Mesenchymal stem cell (in vitro differentiated cells and primary cell): ENCODE measurements at regions not wholly inside any gene's neighbourhood (a gene's known extent, or its start where the extent isn't known, plus 50 kb on each side); places are given as distances from the start of the nearest gene placed in this dataset.

ENCODE experiments used
- DNase-seq: peaks from one replicate; pipeline ENCODE4 v3.0.0-alpha.2; 2013
- H2AFZ ChIP-seq: one replicate; pipeline ENCODE4 v1.6.1; 2013; ENCODE audit warnings: low read depth, mild to moderate bottlenecking, control low read depth, inconsistent platforms, low read length, moderate library complexity
- H2AK5ac ChIP-seq: 2 replicates; pipeline ENCODE4 v1.6.1; 2013; ENCODE audit warnings: low read length, moderate library complexity, mild to moderate bottlenecking, inconsistent platforms; ENCODE audit not compliant: severe bottlenecking
- H2BK120ac ChIP-seq: one replicate; pipeline ENCODE4 v1.6.1; 2013; ENCODE audit warnings: low read depth, mild to moderate bottlenecking, inconsistent platforms, low read length, moderate library complexity
- H2BK12ac ChIP-seq, 2 experiments: one replicate each; pipeline ENCODE4 v1.6.1; 2013; ENCODE audit warnings: inconsistent platforms in 2 of 2, low read length in 2 of 2, mild to moderate bottlenecking in 2 of 2, moderate library complexity in 2 of 2, control low read depth in 1 of 2
- H2BK15ac ChIP-seq: one replicate; pipeline ENCODE4 v1.6.1; 2013; ENCODE audit warnings: mild to moderate bottlenecking, low read depth, inconsistent platforms; ENCODE audit not compliant: poor library complexity, severe bottlenecking
- H2BK5ac ChIP-seq: 2 replicates; pipeline ENCODE4 v1.6.1; 2013; ENCODE audit warnings: low read depth, mild to moderate bottlenecking, low read length, control low read depth, inconsistent platforms; ENCODE audit not compliant: poor library complexity, severe bottlenecking
- H3K14ac ChIP-seq, 2 experiments: one replicate each; pipeline ENCODE4 v1.6.1; 2013; ENCODE audit warnings: inconsistent platforms in 2 of 2, low read length in 2 of 2, control low read depth in 1 of 2, mild to moderate bottlenecking in 1 of 2, moderate library complexity in 1 of 2
- H3K18ac ChIP-seq, 2 experiments: one replicate each; pipeline ENCODE4 v1.6.1; 2013; ENCODE audit warnings: inconsistent platforms in 2 of 2, low read length in 2 of 2, control low read depth in 1 of 2, low read depth in 1 of 2, mild to moderate bottlenecking in 1 of 2
- H3K23ac ChIP-seq, 2 experiments: one replicate each; pipeline ENCODE4 v1.6.1; 2013; ENCODE audit warnings: inconsistent platforms in 2 of 2, low read length in 2 of 2, mild to moderate bottlenecking in 2 of 2, moderate library complexity in 2 of 2, control low read depth in 1 of 2
- H3K27ac ChIP-seq: 2 replicates; pipeline ENCODE4 v1.5.1; 2013; ENCODE audit warnings: mild to moderate bottlenecking, moderate library complexity, low read length, control low read depth, inconsistent platforms; ENCODE audit not compliant: poor library complexity, severe bottlenecking
- H3K27me3 ChIP-seq, 2 experiments: 2 replicates each; pipeline versions ENCODE4 v1.6.1 to v1.7.0; 2013; ENCODE audit warnings: low read length in 2 of 2, mild to moderate bottlenecking in 2 of 2, moderate library complexity in 2 of 2, control low read depth in 1 of 2, inconsistent platforms in 1 of 2; ENCODE audit not compliant: control insufficient read depth in 1 of 2, insufficient read depth in 1 of 2
- H3K36me3 ChIP-seq, 2 experiments: 2 replicates each; pipeline versions ENCODE4 v1.6.1 to v1.7.0; 2013; ENCODE audit warnings: low read length in 2 of 2, control low read depth in 1 of 2, inconsistent platforms in 1 of 2, low read depth in 1 of 2, mild to moderate bottlenecking in 1 of 2; ENCODE audit not compliant: insufficient read depth in 2 of 2, control insufficient read depth in 1 of 2
- H3K4ac ChIP-seq, 2 experiments: one replicate each; pipeline ENCODE4 v1.6.1; 2013; ENCODE audit warnings: inconsistent platforms in 2 of 2, low read length in 2 of 2, mild to moderate bottlenecking in 2 of 2, moderate library complexity in 2 of 2, control low read depth in 1 of 2, low read depth in 1 of 2
- H3K4me1 ChIP-seq: 2 replicates; pipeline ENCODE4 v1.6.1; 2013; ENCODE audit warnings: low read depth, low read length, control low read depth; ENCODE audit not compliant: control insufficient read depth, insufficient read depth
- H3K4me2 ChIP-seq: 2 replicates; pipeline ENCODE4 v1.6.1; 2013; ENCODE audit warnings: low read length, mild to moderate bottlenecking, inconsistent platforms; ENCODE audit not compliant: poor library complexity, severe bottlenecking
- H3K4me3 ChIP-seq, 2 experiments: 2 replicates each; pipeline versions ENCODE4 v1.5.1 to v1.7.0; 2013; ENCODE audit warnings: low read length in 2 of 2, mild to moderate bottlenecking in 2 of 2, control low read depth in 1 of 2, low read depth in 1 of 2; ENCODE audit not compliant: insufficient read depth in 1 of 2
- H3K79me1 ChIP-seq: replicated peaks from 2 replicates; pipeline ENCODE4 v1.6.1; 2013; ENCODE audit warnings: mild to moderate bottlenecking, control low read depth, low read length, inconsistent platforms; ENCODE audit not compliant: poor library complexity, severe bottlenecking
- H3K9ac ChIP-seq: 2 replicates; pipeline ENCODE4 v1.7.0; 2013; ENCODE audit warnings: mild to moderate bottlenecking, low read length, moderate library complexity
- H3K9me3 ChIP-seq: 2 replicates; pipeline ENCODE4 v1.7.0; 2013; ENCODE audit warnings: mild to moderate bottlenecking, low read length; ENCODE audit not compliant: control insufficient read depth
- H4K8ac ChIP-seq: one replicate; pipeline ENCODE4 v1.6.1; 2013; ENCODE audit warnings: inconsistent platforms, mild to moderate bottlenecking, low read length, moderate library complexity
- H4K91ac ChIP-seq: one replicate; pipeline ENCODE4 v1.6.1; 2013; ENCODE audit warnings: mild to moderate bottlenecking, low read length, inconsistent platforms
- WGBS: methylation state at CpG from one replicate; pipeline ENCODE4 v1.1.7; 2013; ENCODE audit warnings: mixed read lengths; 5-methylcytosine and 5-hydroxymethylcytosine counted together

- Histone ChIP-seq H3K9ac (no peak overlapping the region), H4K91ac (no peak overlapping the region), H3K14ac (no peak overlapping the region), H3K4me1 (no peaks in the 10 kb centered on the region), H2BK12ac (no peak overlapping the region), H3K23ac (no peak overlapping the region), H2AFZ (no peak overlapping the region), H3K4me3 (no peak overlapping the region), H3K27me3 (no peaks in the 10 kb centered on the region), H2BK15ac (no peak overlapping the region), H2BK5ac (no peak overlapping the region), H2AK5ac (no peak overlapping the region), H3K79me1 (no peaks in the 10 kb centered on the region), H3K18ac (no peak overlapping the region), H3K36me3 (no peaks in the 10 kb centered on the region), H2BK120ac (no peak overlapping the region), H3K9me3 (no peaks in the 10 kb centered on the region), H3K27ac (no peak overlapping the region), H3K4me2 (no peak overlapping the region), H3K4ac (no peak overlapping the region), H4K8ac (no peak overlapping the region)
- WGBS, result 89% methylated on average over 1 of the region's 1 CpG
- DNase-seq, result no peak
Observed at GRCh38 chr15:38829086-38829485, 264.5 kb upstream of the RASGRP1 start.

GRCh38 chr15:38842226-38842625 is 277.6 kb upstream of the RASGRP1 start:
- DNase-seq, result no peak
- H3K27ac ChIP-seq, result peak overlapping the region; percentile 55
- no peak overlapping the region for H3K4me2 ChIP-seq
- no peaks in the 10 kb centered on the region for H3K79me1 ChIP-seq
- H4K91ac ChIP-seq, result no peak overlapping the region
- no peaks in the 10 kb centered on the region for H3K27me3 ChIP-seq
- H3K18ac ChIP-seq, result peak overlapping the region in 1 of 2 experiments; percentile 30
- H2BK120ac ChIP-seq, result peak overlapping the region; percentile 24
- H3K14ac ChIP-seq, result no peak overlapping the region
- H3K36me3 ChIP-seq, result no peaks in the 10 kb centered on the region
- H3K9me3 ChIP-seq, result no peaks in the 10 kb centered on the region
- no peak overlapping the region for H3K23ac ChIP-seq
- H3K4me3 ChIP-seq, result no peak overlapping the region
- H2AFZ ChIP-seq, result no peak overlapping the region
- H3K4ac ChIP-seq, result peak overlapping the region in 1 of 2 experiments; percentile 73
- H2AK5ac ChIP-seq, result peak overlapping the region; percentile 36
- H2BK15ac ChIP-seq, result no peak overlapping the region
- peaks cover 8% of the 10 kb centered on the region for H3K4me1 ChIP-seq
- no peak overlapping the region for H3K9ac ChIP-seq
- H4K8ac ChIP-seq, result no peak overlapping the region
- WGBS, result 67% methylated on average over 1 of the region's 1 CpG
- no peak overlapping the region for H2BK5ac ChIP-seq
- H2BK12ac ChIP-seq, result peak overlapping the region in 1 of 2 experiments; percentile 1

- H3K4ac ChIP-seq, result no peak overlapping the region
- peak overlapping the region; percentile 49 for H2BK120ac ChIP-seq
- no peak overlapping the region for H4K91ac ChIP-seq
- H3K27me3 ChIP-seq, result no peaks in the 10 kb centered on the region
- no peaks in the 10 kb centered on the region for H3K79me1 ChIP-seq
- H3K4me2 ChIP-seq, result no peak overlapping the region
- no peak overlapping the region for H3K9ac ChIP-seq
- H3K4me3 ChIP-seq, result no peak overlapping the region
- H2AFZ ChIP-seq, result no peak overlapping the region
- H3K4me1 ChIP-seq, result peaks cover 9% of the 10 kb centered on the region
- H3K36me3 ChIP-seq, result no peaks in the 10 kb centered on the region
- no peak overlapping the region for H4K8ac ChIP-seq
- peak; percentile 23 for DNase-seq
- H2BK12ac ChIP-seq, result no peak overlapping the region
- peak overlapping the region; percentile 93 for H3K27ac ChIP-seq
- no peaks in the 10 kb centered on the region for H3K9me3 ChIP-seq
- H2BK15ac ChIP-seq, result no peak overlapping the region
- no peak overlapping the region for H2AK5ac ChIP-seq
- peak overlapping the region; percentile 31 for H2BK5ac ChIP-seq
- no CpG with 5 or more reads among the region's 3 CpGs for WGBS
- peak overlapping the region in 1 of 2 experiments; percentile 33 for H3K18ac ChIP-seq
- H3K23ac ChIP-seq, result no peak overlapping the region
- no peak overlapping the region for H3K14ac ChIP-seq
Observed at GRCh38 chr15:38843051-38843501, 278.5 kb upstream of the RASGRP1 start.

GRCh38 chr15:38843736-38844590 is 279.3 kb upstream of the RASGRP1 start:
- Histone ChIP-seq H2BK120ac (no peak overlapping the region), H3K9ac (peak overlapping the region; percentile 8), H3K18ac (peak overlapping the region in 1 of 2 experiments; percentile 78), H3K4me3 (no peak overlapping the region), H3K4me1 (peaks cover 9% of the 10 kb centered on the region), H4K8ac (no peak overlapping the region), H2BK15ac (no peak overlapping the region), H3K4me2 (no peak overlapping the region), H2AK5ac (no peak overlapping the region), H2BK5ac (peak overlapping the region; percentile 22), H3K23ac (no peak overlapping the region), H3K36me3 (no peaks in the 10 kb centered on the region), H3K14ac (no peak overlapping the region), H4K91ac (peak overlapping the region; percentile 19), H3K9me3 (no peaks in the 10 kb centered on the region), H3K27me3 (no peaks in the 10 kb centered on the region), H3K4ac (peak overlapping the region in 1 of 2 experiments; percentile 58), H2BK12ac (peak overlapping the region in 1 of 2 experiments; percentile 95), H3K27ac (peak overlapping the region; percentile 93), H3K79me1 (no peaks in the 10 kb centered on the region), H2AFZ (no peak overlapping the region)
- WGBS, result 34% methylated on average over 5 of the region's 10 CpGs
- peak; percentile 72 for DNase-seq
